Right atrium auricular region (tissue), 2 donors: ENCODE measurements at regions not wholly inside any gene's neighbourhood (a gene's known extent, or its start where the extent isn't known, plus 50 kb on each side); places are given as distances from the start of the nearest gene placed in this dataset.

Source experiments
- DNase-seq: peaks from one replicate; pipeline ENCODE4 v3.0.0-alpha.2; 2019; ENCODE audit warnings: low spot score
- H3K27ac ChIP-seq, 2 donors: fragments of 200-600 bp; sonication (generic); 1 replicate in 1 of 2; 2 replicates in 1 of 2; pipeline ENCODE4 v1.5.1; 2016 to 2019
- H3K27me3 ChIP-seq, 2 donors: fragments of 200-600 bp; sonication (generic); one replicate each; pipeline versions ENCODE4 v1.5.1 to v1.6.0; 2017 to 2019
- H3K36me3 ChIP-seq: fragments of 200-600 bp; sonication (generic); one replicate; pipeline ENCODE4 v1.5.1; 2016
- H3K4me1 ChIP-seq, 2 donors: fragments of 200-600 bp; sonication (generic); one replicate each; pipeline versions ENCODE4 v1.5.1 to v1.6.0; 2017 to 2019
- H3K4me3 ChIP-seq, 2 donors: fragments of 200-600 bp; sonication (generic); 1 replicate in 1 of 2; 2 replicates in 1 of 2; pipeline ENCODE4 v1.5.1; 2017 to 2019; ENCODE audit warnings: mild to moderate bottlenecking in 1 of 2, moderate library complexity in 1 of 2
- H3K9me3 ChIP-seq, 2 donors: fragments of 200-600 bp; sonication (generic); one replicate each; pipeline ENCODE4 v1.5.1; 2019
- CTCF ChIP-seq, 2 donors: fragments of 200-600 bp; sonication (generic); IDR thresholded peaks; one replicate each; pipeline ENCODE4 v1.5.1; 2019; ENCODE audit warnings: antibody characterized with exemption in 2 of 2

- Histone ChIP-seq H3K27me3 (no peaks in the 10 kb centered on the region), H3K36me3 (no peaks in the 10 kb centered on the region), H3K27ac (no peak overlapping the region), H3K4me1 (peaks cover 0 to 15% of the 10 kb centered on the region in 2 donors), H3K9me3 (no peaks in the 10 kb centered on the region), H3K4me3 (no peak overlapping the region)
- TF ChIP-seq CTCF (IDR thresholded peaks at IDR 0.05): no peak
- no peak for DNase-seq
Measured at GRCh38 chr11:111444040-111444439, 65.0 kb upstream of the POU2AF1 start.

- Histone ChIP-seq H3K4me3 (no peak overlapping the region), H3K36me3 (no peaks in the 10 kb centered on the region), H3K27me3 (no peaks in the 10 kb centered on the region), H3K9me3 (no peaks in the 10 kb centered on the region), H3K27ac (no peak overlapping the region), H3K4me1 (peaks cover 0 to 15% of the 10 kb centered on the region in 2 donors)
- no peak for DNase-seq
- no peak for TF ChIP-seq CTCF (IDR thresholded peaks at IDR 0.05)
Measured at GRCh38 chr11:111443640-111444039, 64.6 kb upstream of the POU2AF1 start.

- H3K27ac ChIP-seq: no peak overlapping the region
- H3K9me3 ChIP-seq: no peaks in the 10 kb centered on the region
- H3K4me1 ChIP-seq: peaks cover 0 to 15% of the 10 kb centered on the region in 2 donors
- no peak for DNase-seq
- H3K36me3 ChIP-seq: no peaks in the 10 kb centered on the region
- TF ChIP-seq CTCF (IDR thresholded peaks at IDR 0.05): no peak
- H3K4me3 ChIP-seq: no peak overlapping the region
- H3K27me3 ChIP-seq: no peaks in the 10 kb centered on the region
Measured at GRCh38 chr11:111443032-111443431, 64.0 kb upstream of the POU2AF1 start.

- no peaks in the 10 kb centered on the region for H3K27me3 ChIP-seq
- H3K27ac ChIP-seq: no peak overlapping the region
- no peak for DNase-seq
- peaks cover 0 to 21% of the 10 kb centered on the region in 2 donors for H3K4me1 ChIP-seq
- no peak for TF ChIP-seq CTCF (IDR thresholded peaks at IDR 0.05)
- H3K36me3 ChIP-seq: no peaks in the 10 kb centered on the region
- H3K9me3 ChIP-seq: no peaks in the 10 kb centered on the region
- no peak overlapping the region for H3K4me3 ChIP-seq
Measured at GRCh38 chr11:111441443-111441842, 62.4 kb upstream of the POU2AF1 start.

GRCh38 chr11:111440416-111441205 lies 61.5 kb upstream of the POU2AF1 start:
- no peaks in the 10 kb centered on the region for H3K36me3 ChIP-seq
- no peak overlapping the region for H3K4me3 ChIP-seq
- TF ChIP-seq CTCF (IDR thresholded peaks at IDR 0.05): no peak
- H3K27ac ChIP-seq: no peak overlapping the region
- no peaks in the 10 kb centered on the region for H3K9me3 ChIP-seq
- H3K4me1 ChIP-seq: peaks cover 0 to 14% of the 10 kb centered on the region in 2 donors
- no peak for DNase-seq
- H3K27me3 ChIP-seq: no peaks in the 10 kb centered on the region

GRCh38 chr11:111439901-111440300 lies 60.8 kb upstream of the POU2AF1 start:
- DNase-seq: no peak
- Histone ChIP-seq H3K27me3 (no peaks in the 10 kb centered on the region), H3K4me1 (peaks cover 0 to 7% of the 10 kb centered on the region in 2 donors), H3K36me3 (no peaks in the 10 kb centered on the region), H3K27ac (no peak overlapping the region), H3K9me3 (no peaks in the 10 kb centered on the region), H3K4me3 (no peak overlapping the region)
- TF ChIP-seq CTCF (IDR thresholded peaks at IDR 0.05): no peak
